ENCODE measurements at regions not wholly inside any gene's neighbourhood (a gene's known extent, or its start where the extent isn't known, plus 50 kb on each side); places are given as distances from the start of the nearest gene placed in this dataset.

- TF ChIP-seq BCLAF1 (IDR thresholded peaks at IDR 0.05): no peak
- no peak for TF ChIP-seq JUND (IDR thresholded peaks at IDR 0.05; ENCODE audit: low read depth, low read length)
- no peak for TF ChIP-seq WRNIP1 (IDR thresholded peaks at IDR 0.05; ENCODE audit: borderline replicate concordance, low read depth, low read length)
- no peak for TF ChIP-seq IKZF2 (IDR thresholded peaks at IDR 0.05)
Observed at GRCh38 chr2:186984481-186984880, 135.5 kb upstream of the ZSWIM2 start (continued).

GRCh38 chr2:186980787-186981550 lies 132.0 kb upstream of the ZSWIM2 start:
- ChIA-PET CTCF (interaction anchor here (1.2 kb wide), 1 partner anchor 118 kb away, joined by 3 read pairs; no protein-coding TSS in a partner anchor), RAD21 (ENCODE audit: unreplicated experiment) (no interaction called here), POLR2A (no interaction called here), SMC1A (ENCODE audit: uncharacterized antibody, unreplicated experiment) (interaction anchor here (0.8 to 1.2 kb wide), 3 partner anchors 11 to 77 kb away, joined by 3 read pairs; no protein-coding TSS in a partner anchor)
- in situ Hi-C loops (cut with MboI) (no loop called here), intact Hi-C loops (cut with micrococcal nuclease; ENCODE audit: unreplicated experiment) (no loop called here)
- Histone ChIP-seq H4K20me1 (ENCODE audit: control insufficient read depth, insufficient read depth) (no peaks in the 10 kb centered on the region), H3K4me1 (ENCODE audit: control insufficient read depth, insufficient read depth, low read length) (no peaks in the 10 kb centered on the region), H3K4me2 (ENCODE audit: control insufficient read depth, insufficient read depth) (no peak overlapping the region), H3K4me3 (no peak overlapping the region), H3K79me2 (ENCODE audit: control insufficient read depth, insufficient read depth, low read length) (no peaks in the 10 kb centered on the region), H3K27ac (ENCODE audit: control insufficient read depth, insufficient read depth) (no peak overlapping the region), H2AFZ (ENCODE audit: control insufficient read depth, low read depth, low read length) (no peak overlapping the region), H3K27me3 (replicated peaks in 1 of 2; ENCODE audit: control insufficient read depth in 2 of 2, insufficient read depth in 2 of 2, low read length in 1 of 2) (no peaks in the 10 kb centered on the region), H3K36me3 (ENCODE audit: control insufficient read depth in 2 of 2, insufficient read depth in 2 of 2, low read length in 1 of 2) (no peaks in the 10 kb centered on the region), H3K9ac (ENCODE audit: control insufficient read depth, insufficient read depth, low read length) (no peak overlapping the region), H3K9me3 (replicated peaks; ENCODE audit: control insufficient read depth, insufficient read depth, low read length) (no peaks in the 10 kb centered on the region)
- WGBS (ENCODE audit: insufficient coverage, insufficient replicate concordance, low lambda C conversion rate, missing lambda C conversion rate): 44% methylated on average over 11 of the region's 11 CpGs
- ATAC-seq (no peak), FAIRE-seq (no peak), DNase-seq (ENCODE audit: low read depth, low spot score) (no peak)
- TF ChIP-seq PKNOX1 (IDR thresholded peaks at IDR 0.05) (no peak), RBBP5 (conservative IDR thresholded peaks at IDR 0.05) (no peak), ZNF207 (IDR thresholded peaks at IDR 0.05; ENCODE audit: borderline replicate concordance) (no peak), MYC (IDR thresholded peaks at IDR 0.05; ENCODE audit: insufficient read depth, insufficient read length, insufficient replicate concordance, low read length, severe bottlenecking) (no peak), ZNF274 (IDR thresholded peaks at IDR 0.05; ENCODE audit: insufficient read depth, insufficient read length) (no peak), HDAC2 (IDR thresholded peaks at IDR 0.05) (no peak), ZNF384 (IDR thresholded peaks at IDR 0.05; ENCODE audit: borderline replicate concordance, low read depth, low read length) (no peak), BRCA1 (IDR thresholded peaks at IDR 0.05; ENCODE audit: low read depth, low read length) (no peak), NBN (IDR thresholded peaks at IDR 0.05) (no peak)
- BruUV-seq (replicated peaks): no TSS peak

All from GM12878 (cell line).